SK-N-SH treated with all-trans-retinoic acid at 6 μM for 48 hours (cell line): ENCODE measurements at regions not wholly inside any gene's neighbourhood (a gene's known extent, or its start where the extent isn't known, plus 50 kb on each side); places are given as distances from the start of the nearest gene placed in this dataset.

ENCODE experiments used
- PATZ1 ChIP-seq: fragments of 250-450 bp; sonication (Bioruptor Pico); IDR thresholded peaks from 2 replicates; pipeline ENCODE4 v1.8.0; 2020; ENCODE audit warnings: mild to moderate bottlenecking, moderate library complexity, borderline replicate concordance
- TOX ChIP-seq: fragments of 250-450 bp; sonication (Bioruptor Pico); IDR thresholded peaks from 2 replicates; pipeline ENCODE4 v1.8.0; 2021; ENCODE audit warnings: mild to moderate bottlenecking, moderate library complexity, borderline replicate concordance
- ZC3H10 ChIP-seq: fragments of 250-450 bp; sonication (Bioruptor Pico); IDR thresholded peaks from 2 replicates; pipeline ENCODE4 v1.5.1; 2021; ENCODE audit warnings: mild to moderate bottlenecking, moderate library complexity
- ZFP3 ChIP-seq: fragments of 250-450 bp; sonication (Bioruptor Pico); IDR thresholded peaks from 2 replicates; pipeline ENCODE4 v1.5.0; 2020; ENCODE audit warnings: mild to moderate bottlenecking, moderate library complexity
- ZNF70 ChIP-seq: fragments of 450-650 bp; formaldehyde crosslinking; IDR thresholded peaks from 2 replicates; pipeline ENCODE4 v1.5.0; 2020; ENCODE audit warnings: mild to moderate bottlenecking, moderate library complexity

GRCh38 chr15:46996359-46996758 is 720.9 kb upstream of the SEMA6D start:
- TF ChIP-seq PATZ1 (CRISPR knock-in tag) = no peak
- no peak for TF ChIP-seq ZFP3 (CRISPR knock-in tag)
- TF ChIP-seq ZNF70 (CRISPR knock-in tag) = no peak
- no peak for TF ChIP-seq TOX (CRISPR knock-in tag)
- TF ChIP-seq ZC3H10 (CRISPR knock-in tag) = no peak
